A673 (cell line): ENCODE measurements at regions not wholly inside any gene's neighbourhood (a gene's known extent, or its start where the extent isn't known, plus 50 kb on each side); places are given as distances from the start of the nearest gene placed in this dataset.

Source experiments
- BruUV-seq: library from RNA; stranded (reverse); fragments of 400-500 nt; replicated peaks from 2 replicates; lab custom pipeline; 2021; lab: Mats Ljungman, UMichigan
- CTCF ChIA-PET: fragments of 300-600 bp; sonication (Branson Sonifier 250); formaldehyde crosslinking; loops from one replicate; lab custom pipeline; 2022; ENCODE audit warnings: antibody characterized with exemption; lab: Charles Lee
- POLR2A ChIA-PET: fragments of 300-600 bp; sonication (Branson Sonifier 250); formaldehyde crosslinking; loops from one replicate; lab custom pipeline; 2022; ENCODE audit warnings: antibody characterized with exemption; ENCODE audit not compliant: low non-redundant PET; lab: Charles Lee
- DNase-seq: peaks from one replicate; pipeline ENCODE4 v3.0.0-alpha.2; 2015; ENCODE audit warnings: low spot score
- H3K27ac ChIP-seq: fragments of 200-600 bp; sonication (generic); 2 replicates; pipeline ENCODE4 v1.5.1; 2016; ENCODE audit warnings: mixed run types, low read depth, mild to moderate bottlenecking, mixed read lengths, antibody characterized with exemption, low read length; ENCODE audit not compliant: poor library complexity, severe bottlenecking
- H3K27me3 ChIP-seq: fragments of 200-600 bp; sonication (generic); replicated peaks from 2 replicates; pipeline ENCODE4 v1.6.1; 2017; ENCODE audit warnings: mixed run types, low read depth, mild to moderate bottlenecking, mixed read lengths, antibody characterized with exemption, low read length; ENCODE audit not compliant: insufficient read depth, poor library complexity
- H3K36me3 ChIP-seq: fragments of 200-600 bp; sonication (generic); 2 replicates; pipeline ENCODE4 v1.6.1; 2016; ENCODE audit warnings: mixed run types, mild to moderate bottlenecking, mixed read lengths, antibody characterized with exemption, low read length; ENCODE audit not compliant: insufficient read depth, poor library complexity, severe bottlenecking
- H3K4me1 ChIP-seq: fragments of 200-600 bp; sonication (generic); 2 replicates; pipeline ENCODE4 v1.6.1; 2017; ENCODE audit warnings: mixed run types, mild to moderate bottlenecking, mixed read lengths, antibody characterized with exemption, low read length; ENCODE audit not compliant: insufficient read depth, poor library complexity, severe bottlenecking
- H3K4me3 ChIP-seq: fragments of 200-600 bp; sonication (generic); 2 replicates; pipeline ENCODE4 v1.5.1; 2016; ENCODE audit warnings: low read depth, mixed run types, mild to moderate bottlenecking, mixed read lengths, low read length; ENCODE audit not compliant: poor library complexity, severe bottlenecking
- H3K9me3 ChIP-seq: fragments of 200-600 bp; sonication (generic); 2 replicates; pipeline ENCODE4 v1.6.1; 2016; ENCODE audit warnings: mixed run types, low read depth, mild to moderate bottlenecking, mixed read lengths, antibody characterized with exemption, low read length; ENCODE audit not compliant: poor library complexity, severe bottlenecking
- EZH2 ChIP-seq: fragments of 200-600 bp; sonication (generic); IDR thresholded peaks from 2 replicates; pipeline ENCODE4 v1.6.1; 2017; ENCODE audit warnings: borderline replicate concordance, low read depth, mild to moderate bottlenecking, mixed read lengths, antibody characterized with exemption, low read length; ENCODE audit not compliant: poor library complexity, severe bottlenecking
- intact Hi-C: fragments of 100-400 bp; cut with micrococcal nuclease; formaldehyde crosslinking; loops from one replicate; pipeline ENCODE4 v1.10.0; 2022; ENCODE audit not compliant: unreplicated experiment
- TF ChIP-seq, protein P1 (sequence below): fragments of 300-800, 200-600 bp; sonication (generic); conservative IDR thresholded peaks from 2 replicates; pipeline ENCODE4 v1.5.1; 2017; ENCODE audit warnings: low read depth, mild to moderate bottlenecking, antibody characterized with exemption, low read length, moderate library complexity, mixed read lengths

DNA sequence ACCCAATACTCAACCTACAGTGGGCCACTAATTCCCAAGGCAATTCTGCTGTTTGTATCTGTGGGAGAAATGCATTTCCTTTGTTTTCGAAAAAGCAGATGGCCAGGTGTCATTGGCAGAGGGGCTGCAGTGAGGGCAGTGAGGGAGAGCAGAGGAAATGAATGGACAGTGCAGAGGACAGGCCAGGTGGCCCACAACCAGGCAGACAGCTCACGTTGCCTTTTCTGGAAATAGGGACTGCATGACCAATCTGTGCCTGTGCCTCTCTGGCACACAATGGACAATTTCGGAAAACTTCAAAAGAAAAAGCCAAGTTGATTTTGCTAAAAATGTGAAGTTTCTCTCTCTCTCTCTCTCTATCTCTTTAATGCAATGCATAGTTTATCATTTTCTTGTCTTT is 52.6 kb upstream of the ETS2 start:
- no TSS peak for BruUV-seq
- no peak overlapping the region for H3K27ac ChIP-seq
- intact Hi-C loops = no loop called here
- no peak overlapping the region for H3K4me3 ChIP-seq
- CTCF ChIA-PET = no interaction called here
- DNase-seq = no peak
- H3K36me3 ChIP-seq = no peaks in the 10 kb centered on the region
- H3K4me1 ChIP-seq = peaks cover 3% of the 10 kb centered on the region
- H3K27me3 ChIP-seq = no peaks in the 10 kb centered on the region
- no peaks in the 10 kb centered on the region for H3K9me3 ChIP-seq
- TF ChIP-seq, protein P1, sequence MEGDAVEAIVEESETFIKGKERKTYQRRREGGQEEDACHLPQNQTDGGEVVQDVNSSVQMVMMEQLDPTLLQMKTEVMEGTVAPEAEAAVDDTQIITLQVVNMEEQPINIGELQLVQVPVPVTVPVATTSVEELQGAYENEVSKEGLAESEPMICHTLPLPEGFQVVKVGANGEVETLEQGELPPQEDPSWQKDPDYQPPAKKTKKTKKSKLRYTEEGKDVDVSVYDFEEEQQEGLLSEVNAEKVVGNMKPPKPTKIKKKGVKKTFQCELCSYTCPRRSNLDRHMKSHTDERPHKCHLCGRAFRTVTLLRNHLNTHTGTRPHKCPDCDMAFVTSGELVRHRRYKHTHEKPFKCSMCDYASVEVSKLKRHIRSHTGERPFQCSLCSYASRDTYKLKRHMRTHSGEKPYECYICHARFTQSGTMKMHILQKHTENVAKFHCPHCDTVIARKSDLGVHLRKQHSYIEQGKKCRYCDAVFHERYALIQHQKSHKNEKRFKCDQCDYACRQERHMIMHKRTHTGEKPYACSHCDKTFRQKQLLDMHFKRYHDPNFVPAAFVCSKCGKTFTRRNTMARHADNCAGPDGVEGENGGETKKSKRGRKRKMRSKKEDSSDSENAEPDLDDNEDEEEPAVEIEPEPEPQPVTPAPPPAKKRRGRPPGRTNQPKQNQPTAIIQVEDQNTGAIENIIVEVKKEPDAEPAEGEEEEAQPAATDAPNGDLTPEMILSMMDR = no peak
- no peak for TF ChIP-seq EZH2
- POLR2A ChIA-PET = no interaction called here

DNA sequence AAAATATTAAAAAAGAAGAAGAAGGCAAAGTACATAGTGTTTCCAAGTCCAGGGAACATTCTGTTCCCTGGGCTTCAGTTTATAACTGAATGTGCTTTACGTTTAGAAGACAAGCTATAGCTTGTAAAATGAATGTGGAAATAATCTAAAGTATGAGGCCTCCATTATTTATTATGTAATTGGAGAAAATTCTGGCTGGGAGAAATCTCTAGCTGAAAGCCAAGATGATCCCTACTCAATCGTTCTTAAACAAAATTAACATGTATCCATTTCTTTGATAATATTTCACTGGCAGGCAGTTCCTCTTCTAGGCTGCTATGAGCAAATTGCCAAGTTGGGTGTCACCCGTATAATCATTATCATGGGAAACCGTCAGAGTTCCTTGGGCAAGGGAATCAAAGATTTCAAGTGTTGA is 52.2 kb upstream of the ETS2 start:
- POLR2A ChIA-PET = no interaction called here
- CTCF ChIA-PET = no interaction called here
- BruUV-seq = no TSS peak
- DNase-seq = no peak
- intact Hi-C loops = no loop called here
- Histone ChIP-seq H3K9me3 (no peaks in the 10 kb centered on the region), H3K36me3 (no peaks in the 10 kb centered on the region), H3K4me3 (no peak overlapping the region), H3K27ac (no peak overlapping the region), H3K27me3 (no peaks in the 10 kb centered on the region), H3K4me1 (peaks cover 3% of the 10 kb centered on the region)
- TF ChIP-seq EZH2 = no peak
- TF ChIP-seq, protein P1 = no peak
